ENCODE measurements at regions not wholly inside any gene's neighbourhood (a gene's known extent, or its start where the extent isn't known, plus 50 kb on each side); places are given as distances from the start of the nearest gene placed in this dataset.

GRCh38 chr7:26451997-26452396 lies 160.3 kb downstream of the SNX10 start:
- CTCF ChIA-PET: interaction anchor here (2.1 kb wide), 1 partner anchor 82 kb away, joined by 4 read pairs; no protein-coding TSS in a partner anchor
- TF ChIP-seq NPAS2 (CRISPR knock-in tag; IDR thresholded peaks at IDR 0.05; ENCODE audit: borderline replicate concordance): no peak
- TF ChIP-seq, protein P1, sequence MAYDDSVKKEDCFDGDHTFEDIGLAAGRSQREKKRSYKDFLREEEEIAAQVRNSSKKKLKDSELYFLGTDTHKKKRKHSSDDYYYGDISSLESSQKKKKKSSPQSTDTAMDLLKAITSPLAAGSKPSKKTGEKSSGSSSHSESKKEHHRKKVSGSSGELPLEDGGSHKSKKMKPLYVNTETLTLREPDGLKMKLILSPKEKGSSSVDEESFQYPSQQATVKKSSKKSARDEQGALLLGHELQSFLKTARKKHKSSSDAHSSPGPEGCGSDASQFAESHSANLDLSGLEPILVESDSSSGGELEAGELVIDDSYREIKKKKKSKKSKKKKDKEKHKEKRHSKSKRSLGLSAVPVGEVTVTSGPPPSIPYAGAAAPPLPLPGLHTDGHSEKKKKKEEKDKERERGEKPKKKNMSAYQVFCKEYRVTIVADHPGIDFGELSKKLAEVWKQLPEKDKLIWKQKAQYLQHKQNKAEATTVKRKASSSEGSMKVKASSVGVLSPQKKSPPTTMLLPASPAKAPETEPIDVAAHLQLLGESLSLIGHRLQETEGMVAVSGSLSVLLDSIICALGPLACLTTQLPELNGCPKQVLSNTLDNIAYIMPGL (CRISPR knock-in tag; IDR thresholded peaks at IDR 0.05; ENCODE audit: borderline replicate concordance): no peak
- Histone ChIP-seq H3K4me1 (peaks cover 30% of the 10 kb centered on the region), H3K4me3 (no peak overlapping the region), H3K9me3 (no peaks in the 10 kb centered on the region), H3K4me2 (no peak overlapping the region), H3K27ac (0 out of 6 replicates have a peak overlapping the region, but pooled peaks of 1 of the 2 experiments have one; percentile 1)
- no peak for FAIRE-seq
- ATAC-seq: no peak
- POLR2A ChIA-PET: no interaction called here
- WGBS (ENCODE audit: missing lambda C conversion rate): 60% methylated on average over 3 of the region's 3 CpGs
- no peak for DNase-seq (ENCODE audit: low read depth in 1 of 2, low spot score in 1 of 2)

DNA sequence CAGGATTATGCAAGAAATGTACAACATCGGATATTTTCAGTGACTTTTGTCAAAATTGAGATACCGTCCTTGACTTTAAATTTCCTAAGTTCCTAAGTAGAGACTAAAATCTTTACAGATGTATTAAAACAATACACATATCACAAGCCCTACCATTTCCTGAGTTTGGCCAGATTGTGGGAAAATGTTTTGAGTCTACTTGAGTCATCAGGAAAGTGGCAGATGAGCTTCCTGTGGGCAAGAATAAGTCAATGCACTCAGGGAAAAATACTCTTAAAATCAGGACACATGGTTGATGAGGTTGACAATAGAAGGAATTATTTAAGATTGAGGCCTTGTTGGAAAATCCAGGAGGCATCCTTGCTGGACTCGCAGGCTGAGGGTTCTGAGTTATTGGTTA lies 162.5 kb downstream of the SNX10 start:
- CTCF ChIA-PET: interaction anchor here (1.8 kb wide), 1 partner anchor 55 kb away, joined by 4 read pairs; no protein-coding TSS in a partner anchor
- no peak overlapping the region for H3K4me3 ChIP-seq
- FAIRE-seq (no peak), ATAC-seq (no peak), DNase-seq (ENCODE audit: low read depth in 1 of 2, low spot score in 1 of 2) (no peak)
- H3K9me3 ChIP-seq: no peaks in the 10 kb centered on the region
- H3K27ac ChIP-seq: no peak overlapping the region
- 71% methylated on average over 3 of the region's 3 CpGs for WGBS (ENCODE audit: missing lambda C conversion rate)
- no peak for TF ChIP-seq TP53 (CRISPR knock-in tag; IDR thresholded peaks at IDR 0.05)
- no peak for TF ChIP-seq KDM5A (IDR thresholded peaks at IDR 0.05)
- TF ChIP-seq MYC (IDR thresholded peaks at IDR 0.05; ENCODE audit: borderline replicate concordance, low read length): no peak
- TF ChIP-seq RAD21 (conservative IDR thresholded peaks at IDR 0.05 in 1 of 2, IDR thresholded peaks at IDR 0.05 in 1 of 2): no peak
- TF ChIP-seq, protein P2, sequence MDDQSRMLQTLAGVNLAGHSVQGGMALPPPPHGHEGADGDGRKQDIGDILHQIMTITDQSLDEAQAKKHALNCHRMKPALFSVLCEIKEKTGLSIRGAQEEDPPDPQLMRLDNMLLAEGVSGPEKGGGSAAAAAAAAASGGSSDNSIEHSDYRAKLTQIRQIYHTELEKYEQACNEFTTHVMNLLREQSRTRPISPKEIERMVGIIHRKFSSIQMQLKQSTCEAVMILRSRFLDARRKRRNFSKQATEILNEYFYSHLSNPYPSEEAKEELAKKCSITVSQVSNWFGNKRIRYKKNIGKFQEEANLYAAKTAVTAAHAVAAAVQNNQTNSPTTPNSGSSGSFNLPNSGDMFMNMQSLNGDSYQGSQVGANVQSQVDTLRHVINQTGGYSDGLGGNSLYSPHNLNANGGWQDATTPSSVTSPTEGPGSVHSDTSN (IDR thresholded peaks at IDR 0.05): no peak
- no peak for TF ChIP-seq ZNF302 (CRISPR knock-in tag; IDR thresholded peaks at IDR 0.05)
- TF ChIP-seq HEYL (CRISPR knock-in tag; IDR thresholded peaks at IDR 0.05): no peak
- no peak for TF ChIP-seq MAFK (IDR thresholded peaks at IDR 0.05; ENCODE audit: partially characterized antibody)
- TF ChIP-seq MAZ (IDR thresholded peaks at IDR 0.05; ENCODE audit: borderline replicate concordance, low read depth, low read length): no peak
- no peak for TF ChIP-seq MAX (IDR thresholded peaks at IDR 0.05)
- no peak for TF ChIP-seq EHMT2 (IDR thresholded peaks at IDR 0.05; ENCODE audit: low read depth)
- no peak for TF ChIP-seq CHD4 (IDR thresholded peaks at IDR 0.05; ENCODE audit: borderline replicate concordance)
- no peak for TF ChIP-seq NPAS2 (CRISPR knock-in tag; IDR thresholded peaks at IDR 0.05; ENCODE audit: borderline replicate concordance)
- no peak for TF ChIP-seq E2F6 (IDR thresholded peaks at IDR 0.05; ENCODE audit: borderline replicate concordance, low read depth)
- TF ChIP-seq SMC3 (IDR thresholded peaks at IDR 0.05): no peak
- TF ChIP-seq PHF8 (IDR thresholded peaks at IDR 0.05; ENCODE audit: borderline replicate concordance, low read depth): no peak
- TF ChIP-seq POLR2AphosphoS2 (conservative IDR thresholded peaks at IDR 0.05; ENCODE audit: low read length): no peak
- no peak for TF ChIP-seq GATA3 (IDR thresholded peaks at IDR 0.05; ENCODE audit: borderline replicate concordance)
- H3K4me2 ChIP-seq: no peak overlapping the region
- H3K4me1 ChIP-seq: peaks cover 23% of the 10 kb centered on the region
- POLR2A ChIA-PET: no interaction called here

- Histone ChIP-seq H3K4me2 (no peak overlapping the region), H3K4me1 (no peaks in the 10 kb centered on the region), H3K4me3 (no peak overlapping the region), H3K9me3 (no peaks in the 10 kb centered on the region), H3K27ac (no peak overlapping the region)
- ChIA-PET CTCF (interaction anchor here (1.0 kb wide), 1 partner anchor 210 kb away, joined by 3 read pairs; no protein-coding TSS in a partner anchor), POLR2A (no interaction called here)
- 45% methylated on average over 7 of the region's 7 CpGs for whole genome bisulfite sequencing (ENCODE audit: missing lambda C conversion rate)
- ATAC-seq (no peak), FAIRE-seq (no peak), DNase-seq (ENCODE audit: low read depth in 1 of 2, low spot score in 1 of 2) (no peak)
- TF ChIP-seq ESRRA (IDR thresholded peaks at IDR 0.05; ENCODE audit: borderline replicate concordance, low read length): no peak
- peak; percentile 83 for TF ChIP-seq MAFK (IDR thresholded peaks at IDR 0.05; ENCODE audit: partially characterized antibody)
These were observed 166.2 kb downstream of the SNX10 start for GRCh38 chr7:26457696-26458327.

Data from A549 (cell line).